Naive thymus-derived CD4-positive, alpha-beta T cell (primary cell): ENCODE measurements at regions not wholly inside any gene's neighbourhood (a gene's known extent, or its start where the extent isn't known, plus 50 kb on each side); places are given as distances from the start of the nearest gene placed in this dataset.

Source experiments
- ATAC-seq: fragments of 150-1000 bp; cut with Tn5 transposase; 2 replicates; pipeline ENCODE4 v1.10.0; 2021; ENCODE audit warnings: mild to moderate bottlenecking, moderate library complexity
- CTCF ChIA-PET: fragments of 350-600 bp; sonication (Branson Sonifier 250); formaldehyde crosslinking; loops from one replicate; lab custom pipeline; 2021; ENCODE audit warnings: antibody characterized with exemption; lab: Charles Lee
- POLR2A ChIA-PET: fragments of 350-600 bp; sonication (Branson Sonifier 250); formaldehyde crosslinking; loops from one replicate; lab custom pipeline; 2021; ENCODE audit warnings: antibody characterized with exemption, inconsistent platforms; lab: Charles Lee
- DNase-seq, 9 donors: peaks; one replicate each; pipeline versions ENCODE4 v3.0.0 to v3.0.0-alpha.2; 2020 to 2022; ENCODE audit warnings: mixed read lengths in 1 of 9
- H3K27ac ChIP-seq: one replicate; pipeline ENCODE4 v1.7.0; 2013; ENCODE audit warnings: mild to moderate bottlenecking, low read depth, low read length, moderate library complexity
- H3K27me3 ChIP-seq, 2 donors: one replicate each; pipeline ENCODE4 v1.7.0; 2013; ENCODE audit warnings: low read length in 2 of 2, mild to moderate bottlenecking in 2 of 2, moderate library complexity in 2 of 2; ENCODE audit not compliant: control insufficient read depth in 2 of 2, insufficient read depth in 2 of 2
- H3K36me3 ChIP-seq, 3 experiments: 1 replicate in 2 of 3; 2 replicates in 1 of 3; pipeline ENCODE4 v1.7.0; 2013; ENCODE audit warnings: low read length in 3 of 3, mild to moderate bottlenecking in 3 of 3, moderate library complexity in 1 of 3; ENCODE audit not compliant: insufficient read depth in 3 of 3, control insufficient read depth in 2 of 3
- H3K4me1 ChIP-seq, 2 donors: one replicate each; pipeline ENCODE4 v1.7.0; 2013; ENCODE audit warnings: low read length in 2 of 2, mild to moderate bottlenecking in 2 of 2, moderate library complexity in 1 of 2; ENCODE audit not compliant: control insufficient read depth in 2 of 2, insufficient read depth in 2 of 2
- H3K4me3 ChIP-seq: 2 replicates; pipeline ENCODE4 v1.7.0; 2013; ENCODE audit warnings: mild to moderate bottlenecking, low read length
- H3K9me3 ChIP-seq, 3 experiments: 1 replicate in 2 of 3; 2 replicates in 1 of 3; pipeline ENCODE4 v1.7.0; 2013; ENCODE audit warnings: low read length in 3 of 3; ENCODE audit not compliant: control insufficient read depth in 2 of 3
- H3K27ac Mint-ChIP-seq, 9 donors: one replicate each; pipeline ENCODE4 v1.8.0; 2020 to 2022; ENCODE audit warnings: mixed read lengths in 9 of 9, mild to moderate bottlenecking in 8 of 9, moderate library complexity in 5 of 9, inconsistent platforms in 2 of 9
- H3K27me3 Mint-ChIP-seq, 5 donors: one replicate each; pipeline ENCODE4 v1.8.0; 2021 to 2022; ENCODE audit warnings: mixed read lengths in 5 of 5, mild to moderate bottlenecking in 1 of 5
- H3K36me3 Mint-ChIP-seq, 5 donors: one replicate each; pipeline ENCODE4 v1.8.0; 2020 to 2022; ENCODE audit warnings: mixed read lengths in 5 of 5, mild to moderate bottlenecking in 3 of 5, inconsistent platforms in 1 of 5
- H3K4me1 Mint-ChIP-seq, 7 donors: one replicate each; pipeline ENCODE4 v1.8.0; 2020 to 2022; ENCODE audit warnings: mixed read lengths in 7 of 7, mild to moderate bottlenecking in 3 of 7, inconsistent platforms in 1 of 7
- H3K4me3 Mint-ChIP-seq, 10 donors: one replicate each; pipeline ENCODE4 v1.8.0; 2020 to 2022; ENCODE audit warnings: mild to moderate bottlenecking in 10 of 10, mixed read lengths in 10 of 10, moderate library complexity in 6 of 10, inconsistent platforms in 2 of 10
- H3K9me3 Mint-ChIP-seq, 11 donors: one replicate each; pipeline ENCODE4 v1.8.0; 2020 to 2022; ENCODE audit warnings: mixed read lengths in 11 of 11, mild to moderate bottlenecking in 4 of 11, inconsistent platforms in 1 of 11, moderate library complexity in 1 of 11
- intact Hi-C, 2 donors: fragments of 100-400 bp; cut with micrococcal nuclease; formaldehyde crosslinking; loops; one replicate each; pipeline ENCODE4 v1.15.1; 2023

DNA sequence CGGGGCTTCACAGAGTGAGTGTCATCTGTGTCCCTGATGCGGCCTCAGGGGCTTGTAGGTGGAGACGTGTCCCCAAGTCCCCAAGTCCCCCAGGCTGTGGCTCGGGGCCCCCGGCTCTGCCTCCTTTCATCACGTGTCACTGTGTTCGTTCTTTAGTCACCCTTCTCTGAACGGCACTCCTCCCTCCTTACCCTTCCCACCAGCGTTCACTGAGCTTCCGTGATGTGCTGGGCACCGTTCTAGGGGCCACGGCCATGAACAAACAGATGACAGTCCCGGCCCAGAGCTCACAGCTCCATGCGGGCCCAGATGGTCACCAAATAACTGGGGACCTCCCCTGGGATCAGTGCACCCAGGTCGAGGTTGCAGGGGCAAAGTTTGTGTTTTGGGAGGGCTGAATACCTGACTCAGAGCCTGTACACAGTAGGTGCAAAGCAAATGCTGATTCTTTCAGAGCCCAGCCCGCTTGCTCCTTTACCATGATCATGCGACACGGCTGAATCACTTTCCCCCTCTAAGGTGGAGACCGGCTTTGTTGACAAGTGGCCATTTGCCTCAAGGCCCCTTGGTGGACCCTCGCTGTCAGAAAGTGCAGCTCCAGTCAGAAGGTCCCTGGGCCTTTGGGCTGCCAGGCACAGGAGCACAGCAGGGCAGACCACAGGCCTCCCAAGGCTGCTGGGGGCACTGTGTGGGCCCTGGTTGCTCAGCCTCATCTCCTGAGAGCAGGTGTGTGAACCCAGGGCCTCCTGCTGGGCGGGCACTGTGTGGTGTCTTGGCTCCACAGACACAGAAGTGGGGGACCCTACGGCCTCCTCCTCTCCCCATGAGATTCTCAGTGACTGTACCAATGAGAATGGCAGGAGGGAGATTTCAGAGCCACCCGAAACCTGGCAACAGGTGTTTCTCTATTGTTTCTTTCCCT is 592.5 kb downstream of the PTPRU start:
- Histone ChIP-seq H3K27me3 (no peaks in the 10 kb centered on the region), H3K4me3 (no peak overlapping the region), H3K4me1 (no peaks in the 10 kb centered on the region), H3K27ac (no peak overlapping the region), H3K36me3 (no peaks in the 10 kb centered on the region), H3K9me3 (no peaks in the 10 kb centered on the region)
- intact Hi-C loops: no loop called here
- no peaks in the 10 kb centered on the region for H3K36me3 Mint-ChIP-seq
- H3K27ac Mint-ChIP-seq: no peak overlapping the region
- ChIA-PET CTCF (no interaction called here), POLR2A (no interaction called here)
- H3K4me3 Mint-ChIP-seq: no peak overlapping the region
- H3K4me1 Mint-ChIP-seq: no peaks in the 10 kb centered on the region
- H3K27me3 Mint-ChIP-seq: peaks cover 0 to 49% (median 2%) of the 10 kb centered on the region in 5 donors
- no peak for DNase-seq
- ATAC-seq: no peak
- no peaks in the 10 kb centered on the region for H3K9me3 Mint-ChIP-seq

DNA sequence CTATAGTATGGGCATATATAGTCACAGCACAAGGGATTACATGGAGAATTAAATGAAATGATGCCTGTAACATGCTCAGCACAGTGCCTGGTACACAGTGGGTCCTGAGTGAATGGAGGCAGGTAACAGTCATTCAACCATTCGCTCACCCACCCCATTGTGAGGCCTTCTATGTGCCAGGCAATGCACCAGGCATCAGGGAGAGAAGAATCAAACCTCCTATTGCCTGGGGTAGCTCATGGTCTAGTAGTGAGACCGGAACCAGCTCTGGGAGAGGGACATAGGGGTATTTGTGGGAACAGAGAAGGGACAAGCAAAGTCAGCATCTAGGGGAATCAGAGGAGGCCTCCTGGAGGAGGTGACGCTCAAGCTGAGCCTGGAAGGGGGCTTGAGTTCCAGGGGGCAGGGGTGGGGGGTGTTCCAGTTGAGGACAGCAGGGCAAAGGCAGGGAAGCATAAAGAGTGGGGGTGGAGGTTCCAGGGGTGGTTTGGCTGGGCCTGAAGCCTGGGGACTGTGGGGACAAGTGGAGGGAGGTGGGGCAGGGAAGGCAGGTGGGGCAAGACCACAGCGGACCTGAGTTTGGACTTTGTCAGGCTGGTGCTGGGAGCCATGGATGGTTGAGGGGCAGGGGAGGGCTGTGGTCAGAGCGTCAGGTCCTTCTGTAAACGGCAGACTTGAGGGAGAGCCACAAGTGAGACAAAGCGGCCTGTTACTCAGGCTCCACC is 591.6 kb downstream of the PTPRU start:
- H3K4me1 ChIP-seq: no peaks in the 10 kb centered on the region
- intact Hi-C loops: no loop called here

DNA sequence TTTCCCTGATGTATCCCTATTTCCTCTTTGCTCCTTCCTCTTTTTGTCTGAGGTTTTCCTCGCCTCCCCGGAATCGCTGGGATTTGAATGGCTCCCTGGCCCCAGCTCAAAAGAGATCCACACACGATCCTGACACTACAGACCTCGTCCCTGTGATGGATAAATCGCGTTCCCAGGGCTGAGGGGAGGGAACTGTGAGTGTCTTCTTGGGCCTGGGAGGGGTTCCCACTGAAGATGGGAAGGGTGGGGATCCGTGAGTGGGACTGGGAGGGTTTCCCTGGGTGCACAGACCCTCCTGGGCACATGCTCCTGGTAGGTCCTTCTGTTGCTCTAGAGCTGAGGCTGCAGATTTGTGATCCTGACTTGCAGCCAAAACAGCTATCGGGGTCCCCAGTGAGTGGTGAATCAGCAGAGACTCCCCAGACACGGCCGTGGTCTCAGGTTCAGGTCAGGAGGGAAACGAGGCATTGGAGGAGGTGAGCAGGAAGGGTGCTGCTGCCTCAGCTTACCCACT is 591.0 kb downstream of the PTPRU start:
- no peaks in the 10 kb centered on the region for H3K4me1 Mint-ChIP-seq
- no peaks in the 10 kb centered on the region for H3K36me3 Mint-ChIP-seq
- intact Hi-C loops: no loop called here
- no peaks in the 10 kb centered on the region for H3K36me3 ChIP-seq
- H3K4me3 Mint-ChIP-seq: no peak overlapping the region
- ATAC-seq: no peak
- POLR2A ChIA-PET: no interaction called here
- H3K4me3 ChIP-seq: no peak overlapping the region
- CTCF ChIA-PET: no interaction called here
- H3K27me3 Mint-ChIP-seq: peaks cover 0 to 64% (median 14%) of the 10 kb centered on the region in 5 donors
- DNase-seq: no peak
- no peak overlapping the region for H3K27ac ChIP-seq
- no peak overlapping the region for H3K27ac Mint-ChIP-seq
- no peaks in the 10 kb centered on the region for H3K4me1 ChIP-seq
- no peaks in the 10 kb centered on the region for H3K9me3 Mint-ChIP-seq
- no peaks in the 10 kb centered on the region for H3K9me3 ChIP-seq
- no peaks in the 10 kb centered on the region for H3K27me3 ChIP-seq

More for the DNA sequence above, 591.6 kb downstream of the PTPRU start:
- no peaks in the 10 kb centered on the region for H3K9me3 ChIP-seq
- DNase-seq (no peak), ATAC-seq (no peak)
- no peaks in the 10 kb centered on the region for H3K36me3 ChIP-seq
- Mint-ChIP-seq H3K27me3 (peaks cover 0 to 57% (median 8%) of the 10 kb centered on the region in 5 donors), H3K4me1 (no peaks in the 10 kb centered on the region), H3K27ac (no peak overlapping the region), H3K4me3 (no peak overlapping the region), H3K36me3 (no peaks in the 10 kb centered on the region), H3K9me3 (no peaks in the 10 kb centered on the region)
- ChIA-PET CTCF (no interaction called here), POLR2A (no interaction called here)
- H3K4me3 ChIP-seq: no peak overlapping the region
- H3K27ac ChIP-seq: no peak overlapping the region
- H3K27me3 ChIP-seq: no peaks in the 10 kb centered on the region

DNA sequence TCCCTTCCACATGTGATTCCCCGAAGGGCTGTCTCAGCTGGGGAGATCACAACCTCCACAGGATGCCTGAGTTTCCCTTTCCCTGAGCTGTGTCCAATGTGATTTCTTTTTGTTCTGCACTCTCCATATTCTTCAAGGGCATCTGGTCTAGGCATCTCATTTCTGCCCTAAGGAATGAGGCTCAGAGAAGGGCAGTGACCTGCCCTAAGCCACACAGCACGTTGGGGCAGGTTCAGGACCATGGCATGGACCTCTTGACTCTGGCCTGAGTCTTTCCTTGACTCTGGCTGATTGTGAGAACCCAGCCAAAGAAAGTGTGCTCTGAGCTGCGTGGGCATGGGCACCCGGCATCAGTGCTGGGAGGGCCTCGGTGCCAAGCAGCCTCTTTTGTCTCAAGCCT is 590.3 kb downstream of the PTPRU start:
- DNase-seq (no peak), ATAC-seq (no peak)
- no peaks in the 10 kb centered on the region for H3K9me3 ChIP-seq
- Mint-ChIP-seq H3K4me3 (no peak overlapping the region), H3K27me3 (peaks cover 0 to 61% (median 15%) of the 10 kb centered on the region in 5 donors), H3K27ac (no peak overlapping the region), H3K36me3 (no peaks in the 10 kb centered on the region), H3K9me3 (no peaks in the 10 kb centered on the region), H3K4me1 (no peaks in the 10 kb centered on the region)
- no peaks in the 10 kb centered on the region for H3K27me3 ChIP-seq
- no peaks in the 10 kb centered on the region for H3K4me1 ChIP-seq
- CTCF ChIA-PET: no interaction called here
- intact Hi-C loops: no loop called here
- POLR2A ChIA-PET: no interaction called here
- H3K36me3 ChIP-seq: no peaks in the 10 kb centered on the region
- no peak overlapping the region for H3K27ac ChIP-seq
- no peak overlapping the region for H3K4me3 ChIP-seq

DNA sequence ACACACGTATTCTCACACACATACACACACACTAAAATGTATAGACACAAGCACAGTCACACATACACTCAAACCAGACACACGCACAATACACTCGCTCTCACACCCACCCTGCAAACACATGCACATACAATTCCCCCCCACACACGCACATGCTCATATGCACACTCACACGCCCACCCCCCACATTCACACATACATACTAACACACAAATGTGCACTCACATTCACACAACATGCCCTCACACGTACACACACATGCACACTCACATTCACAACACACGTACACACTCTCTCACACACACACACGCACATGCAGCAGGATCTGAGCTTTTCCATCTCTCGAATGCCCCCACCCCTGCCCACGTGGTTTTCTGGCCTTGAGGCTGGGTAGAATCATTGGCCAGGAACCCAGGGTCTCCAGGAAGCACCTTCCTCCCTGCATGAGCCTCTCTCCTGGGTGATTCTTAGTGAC is 589.7 kb downstream of the PTPRU start:
- H3K27me3 Mint-ChIP-seq: peaks cover 6 to 65% (median 22%) of the 10 kb centered on the region in 5 donors
- intact Hi-C loops: no loop called here
- Histone ChIP-seq H3K4me3 (no peak overlapping the region), H3K27ac (no peak overlapping the region), H3K9me3 (no peaks in the 10 kb centered on the region), H3K36me3 (no peaks in the 10 kb centered on the region), H3K27me3 (no peaks in the 10 kb centered on the region), H3K4me1 (no peaks in the 10 kb centered on the region)
- POLR2A ChIA-PET: no interaction called here
- CTCF ChIA-PET: no interaction called here
- no peak for ATAC-seq
- no peaks in the 10 kb centered on the region for H3K4me1 Mint-ChIP-seq
- H3K9me3 Mint-ChIP-seq: no peaks in the 10 kb centered on the region
- no peak for DNase-seq
- no peaks in the 10 kb centered on the region for H3K36me3 Mint-ChIP-seq
- no peak overlapping the region for H3K4me3 Mint-ChIP-seq
- H3K27ac Mint-ChIP-seq: no peak overlapping the region

DNA sequence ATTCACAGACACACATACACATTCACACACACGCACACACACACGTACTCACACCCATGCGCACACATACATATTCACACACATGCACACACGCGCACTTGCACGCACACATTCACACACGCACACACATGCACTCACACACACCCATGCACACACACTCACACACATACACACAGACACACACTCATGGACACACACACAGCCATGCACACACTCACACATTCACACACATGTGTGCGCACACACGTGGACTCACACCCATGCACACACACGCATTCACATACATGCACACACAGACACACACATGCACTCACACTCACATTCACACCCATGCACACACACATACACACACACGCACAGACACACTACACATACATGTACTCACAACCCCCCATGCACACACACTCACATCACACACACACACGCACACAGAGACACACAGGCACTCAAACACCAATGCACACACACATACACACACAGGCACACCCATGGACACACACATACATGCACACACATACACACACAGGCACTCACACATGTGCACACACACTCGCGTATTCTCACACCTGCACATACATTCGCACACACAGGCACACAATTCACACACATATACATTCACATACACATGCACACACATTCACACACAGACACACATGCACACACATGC is 589.1 kb downstream of the PTPRU start:
- no peaks in the 10 kb centered on the region for H3K4me1 ChIP-seq
- H3K4me1 Mint-ChIP-seq: no peaks in the 10 kb centered on the region
- no peaks in the 10 kb centered on the region for H3K27me3 ChIP-seq
- ChIA-PET CTCF (no interaction called here), POLR2A (no interaction called here)
- no peaks in the 10 kb centered on the region for H3K9me3 Mint-ChIP-seq
- intact Hi-C loops: no loop called here
- ATAC-seq: peak; percentile 14
- H3K4me3 ChIP-seq: no peak overlapping the region
- no peak overlapping the region for H3K27ac Mint-ChIP-seq
- H3K36me3 ChIP-seq: no peaks in the 10 kb centered on the region
- H3K27ac ChIP-seq: no peak overlapping the region
- no peak for DNase-seq
- no peaks in the 10 kb centered on the region for H3K36me3 Mint-ChIP-seq
- no peaks in the 10 kb centered on the region for H3K9me3 ChIP-seq
- no peak overlapping the region for H3K4me3 Mint-ChIP-seq
- H3K27me3 Mint-ChIP-seq: peaks cover 11 to 66% (median 27%) of the 10 kb centered on the region in 5 donors
